ENCODE measurements at regions not wholly inside any gene's neighbourhood (a gene's known extent, or its start where the extent isn't known, plus 50 kb on each side); places are given as distances from the start of the nearest gene placed in this dataset.

DNA sequence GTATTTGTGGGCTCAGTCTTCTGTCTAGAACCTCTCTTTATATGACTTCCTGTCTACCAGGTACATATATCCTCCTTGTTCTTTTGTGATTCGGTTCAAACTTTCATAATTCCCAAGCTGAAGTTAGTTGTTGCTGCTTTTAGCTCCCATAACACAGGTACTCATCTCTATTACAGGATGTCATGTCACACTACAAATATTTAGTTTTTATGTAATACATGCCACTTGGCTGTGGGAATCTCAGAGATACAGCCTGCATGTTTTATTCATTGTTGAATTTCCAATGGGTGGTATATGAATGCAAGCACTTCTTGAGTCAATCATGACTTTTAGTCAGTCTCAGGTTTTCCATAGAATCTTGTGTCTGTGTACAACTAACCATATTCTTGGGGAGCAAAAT is 122.7 kb downstream of the SINHCAF start:
- no peak for TF ChIP-seq POLR2A (IDR thresholded peaks at IDR 0.05)
- TF ChIP-seq, protein P1, sequence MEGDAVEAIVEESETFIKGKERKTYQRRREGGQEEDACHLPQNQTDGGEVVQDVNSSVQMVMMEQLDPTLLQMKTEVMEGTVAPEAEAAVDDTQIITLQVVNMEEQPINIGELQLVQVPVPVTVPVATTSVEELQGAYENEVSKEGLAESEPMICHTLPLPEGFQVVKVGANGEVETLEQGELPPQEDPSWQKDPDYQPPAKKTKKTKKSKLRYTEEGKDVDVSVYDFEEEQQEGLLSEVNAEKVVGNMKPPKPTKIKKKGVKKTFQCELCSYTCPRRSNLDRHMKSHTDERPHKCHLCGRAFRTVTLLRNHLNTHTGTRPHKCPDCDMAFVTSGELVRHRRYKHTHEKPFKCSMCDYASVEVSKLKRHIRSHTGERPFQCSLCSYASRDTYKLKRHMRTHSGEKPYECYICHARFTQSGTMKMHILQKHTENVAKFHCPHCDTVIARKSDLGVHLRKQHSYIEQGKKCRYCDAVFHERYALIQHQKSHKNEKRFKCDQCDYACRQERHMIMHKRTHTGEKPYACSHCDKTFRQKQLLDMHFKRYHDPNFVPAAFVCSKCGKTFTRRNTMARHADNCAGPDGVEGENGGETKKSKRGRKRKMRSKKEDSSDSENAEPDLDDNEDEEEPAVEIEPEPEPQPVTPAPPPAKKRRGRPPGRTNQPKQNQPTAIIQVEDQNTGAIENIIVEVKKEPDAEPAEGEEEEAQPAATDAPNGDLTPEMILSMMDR (IDR thresholded peaks at IDR 0.05), result no peak
